Keratinocyte (primary cell): ENCODE measurements at regions not wholly inside any gene's neighbourhood (a gene's known extent, or its start where the extent isn't known, plus 50 kb on each side); places are given as distances from the start of the nearest gene placed in this dataset.

ENCODE experiments used
- EZH2 ChIP-seq: IDR thresholded peaks from one replicate; pipeline ENCODE4 v1.6.1; 2012; ENCODE audit warnings: inconsistent platforms, mild to moderate bottlenecking, low read length, moderate library complexity
- TF ChIP-seq, protein P1 (sequence below), 3 experiments: IDR thresholded peaks in 1 of 3; conservative IDR thresholded peaks in 1 of 3; optimal IDR thresholded peaks in 1 of 3; 2 replicates in 2 of 3; 3 replicates in 1 of 3; pipeline versions ENCODE3 to v1.5.1; 2011; ENCODE audit warnings: low read length in 3 of 3, mild to moderate bottlenecking in 3 of 3, moderate library complexity in 2 of 3, control low read depth in 1 of 3, inconsistent platforms in 1 of 3; ENCODE audit not compliant: insufficient read depth in 2 of 3; ENCODE audit errors: extremely low read depth in 1 of 3

GRCh38 chr1:187844313-187844712 is 1015.6 kb downstream of the PLA2G4A start:
- TF ChIP-seq, protein P1, sequence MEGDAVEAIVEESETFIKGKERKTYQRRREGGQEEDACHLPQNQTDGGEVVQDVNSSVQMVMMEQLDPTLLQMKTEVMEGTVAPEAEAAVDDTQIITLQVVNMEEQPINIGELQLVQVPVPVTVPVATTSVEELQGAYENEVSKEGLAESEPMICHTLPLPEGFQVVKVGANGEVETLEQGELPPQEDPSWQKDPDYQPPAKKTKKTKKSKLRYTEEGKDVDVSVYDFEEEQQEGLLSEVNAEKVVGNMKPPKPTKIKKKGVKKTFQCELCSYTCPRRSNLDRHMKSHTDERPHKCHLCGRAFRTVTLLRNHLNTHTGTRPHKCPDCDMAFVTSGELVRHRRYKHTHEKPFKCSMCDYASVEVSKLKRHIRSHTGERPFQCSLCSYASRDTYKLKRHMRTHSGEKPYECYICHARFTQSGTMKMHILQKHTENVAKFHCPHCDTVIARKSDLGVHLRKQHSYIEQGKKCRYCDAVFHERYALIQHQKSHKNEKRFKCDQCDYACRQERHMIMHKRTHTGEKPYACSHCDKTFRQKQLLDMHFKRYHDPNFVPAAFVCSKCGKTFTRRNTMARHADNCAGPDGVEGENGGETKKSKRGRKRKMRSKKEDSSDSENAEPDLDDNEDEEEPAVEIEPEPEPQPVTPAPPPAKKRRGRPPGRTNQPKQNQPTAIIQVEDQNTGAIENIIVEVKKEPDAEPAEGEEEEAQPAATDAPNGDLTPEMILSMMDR (optimal IDR thresholded peaks at IDR 0.05 in 1 of 3, IDR thresholded peaks at IDR 0.05 in 1 of 3, conservative IDR thresholded peaks at IDR 0.05 in 1 of 3; ENCODE audit: extremely low read depth in 1 of 3, insufficient read depth in 2 of 3, low read length in 3 of 3): no peak
- no peak for TF ChIP-seq EZH2
